Gastroesophageal sphincter (tissue), 3 donors: ENCODE measurements at regions not wholly inside any gene's neighbourhood (a gene's known extent, or its start where the extent isn't known, plus 50 kb on each side); places are given as distances from the start of the nearest gene placed in this dataset.

Source experiments
- POLR2AphosphoS5 ChIP-seq: sonication (generic); formaldehyde crosslinking; IDR thresholded peaks from one replicate; pipeline ENCODE4 v1.6.1; 2017; ENCODE audit warnings: antibody characterized with exemption
- TF ChIP-seq, protein P1 (sequence below), 4 experiments: fragments of 200-600 bp in 2 of 4; fragments of 450-650 bp in 2 of 4; sonication (generic) in 1 of 4; IDR thresholded peaks; one replicate each; pipeline ENCODE4 v1.5.1; 2017 to 2019; ENCODE audit warnings: antibody characterized with exemption in 4 of 4, mild to moderate bottlenecking in 2 of 4, moderate library complexity in 2 of 4

DNA sequence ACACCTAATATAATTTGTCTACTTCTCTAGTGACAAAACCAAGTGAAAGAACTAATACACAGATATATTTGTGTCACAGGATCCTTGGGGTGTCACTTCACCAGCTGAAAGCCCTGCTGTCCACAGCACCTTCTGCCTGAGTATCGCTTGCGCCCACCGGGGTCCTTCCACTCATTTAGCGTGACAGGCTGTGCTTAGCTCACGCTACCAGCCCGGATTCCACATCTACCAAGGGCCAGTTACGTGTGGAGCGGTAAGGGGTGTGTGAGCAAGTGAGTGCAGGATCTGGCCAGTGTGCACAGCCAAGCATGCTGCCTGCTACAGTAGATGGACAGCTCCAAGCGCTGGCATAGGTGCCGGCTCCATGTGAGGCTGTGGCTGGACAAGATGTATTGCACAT, 810.9 kb downstream of the NSUN3 start:
- TF ChIP-seq, protein P1, sequence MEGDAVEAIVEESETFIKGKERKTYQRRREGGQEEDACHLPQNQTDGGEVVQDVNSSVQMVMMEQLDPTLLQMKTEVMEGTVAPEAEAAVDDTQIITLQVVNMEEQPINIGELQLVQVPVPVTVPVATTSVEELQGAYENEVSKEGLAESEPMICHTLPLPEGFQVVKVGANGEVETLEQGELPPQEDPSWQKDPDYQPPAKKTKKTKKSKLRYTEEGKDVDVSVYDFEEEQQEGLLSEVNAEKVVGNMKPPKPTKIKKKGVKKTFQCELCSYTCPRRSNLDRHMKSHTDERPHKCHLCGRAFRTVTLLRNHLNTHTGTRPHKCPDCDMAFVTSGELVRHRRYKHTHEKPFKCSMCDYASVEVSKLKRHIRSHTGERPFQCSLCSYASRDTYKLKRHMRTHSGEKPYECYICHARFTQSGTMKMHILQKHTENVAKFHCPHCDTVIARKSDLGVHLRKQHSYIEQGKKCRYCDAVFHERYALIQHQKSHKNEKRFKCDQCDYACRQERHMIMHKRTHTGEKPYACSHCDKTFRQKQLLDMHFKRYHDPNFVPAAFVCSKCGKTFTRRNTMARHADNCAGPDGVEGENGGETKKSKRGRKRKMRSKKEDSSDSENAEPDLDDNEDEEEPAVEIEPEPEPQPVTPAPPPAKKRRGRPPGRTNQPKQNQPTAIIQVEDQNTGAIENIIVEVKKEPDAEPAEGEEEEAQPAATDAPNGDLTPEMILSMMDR (IDR thresholded peaks at IDR 0.05) = no peak
- no peak for TF ChIP-seq POLR2AphosphoS5
